ENCODE measurements at regions not wholly inside any gene's neighbourhood (a gene's known extent, or its start where the extent isn't known, plus 50 kb on each side); places are given as distances from the start of the nearest gene placed in this dataset.
"Not testable (repeated sequence)": the region's sequence is repeated elsewhere in the genome, so short reads cannot be mapped to it uniquely, and the experiment has no call there.

GRCh38 chr6:165841153-165841558 lies 178.1 kb upstream of the PDE10A start:
- CTCF ChIA-PET: interaction anchor here (0.7 kb wide), 1 partner anchor 146 kb away, joined by 3 read pairs; no protein-coding TSS in a partner anchor
- intact Hi-C loops (cut with micrococcal nuclease; ENCODE audit: unreplicated experiment): no loop called here
- no peak for ATAC-seq

GRCh38 chr6:165837948-165838745 lies 175.1 kb upstream of the PDE10A start:
- Histone ChIP-seq H3K36me3 (ENCODE audit: control insufficient read depth, insufficient read depth, low read length) (no peaks in the 10 kb centered on the region), H3K9me3 (ENCODE audit: control insufficient read depth, insufficient read depth, low read depth, low read length) (no peaks in the 10 kb centered on the region), H3K27ac (ENCODE audit: low read length) (no peak overlapping the region), H3K27me3 (ENCODE audit: control insufficient read depth, insufficient read depth, low read length) (no peaks in the 10 kb centered on the region), H3K4me1 (ENCODE audit: control insufficient read depth, insufficient read depth, low read length) (peaks cover 5% of the 10 kb centered on the region; the same call in 1 of the 2 replicates), H3K4me3 (ENCODE audit: low read depth in 2 of 2, low read length in 2 of 2) (no peak overlapping the region)
- DNase-seq (ENCODE audit: low read depth, low spot score) (no peak), ATAC-seq (no peak)
- no TSS peak for BruUV-seq (replicated peaks)
- in situ Hi-C loops (cut with HindIII; ENCODE audit: low pct_unique_long_range_greater_than_20kb, low sequenced_read_pairs): no loop called here
- ChIA-PET POLR2A (no interaction called here), CTCF (no interaction called here)
- intact Hi-C loops (cut with micrococcal nuclease; ENCODE audit: unreplicated experiment): no loop called here
- TF ChIP-seq TCF7L2 (IDR thresholded peaks at IDR 0.05; ENCODE audit: low read depth, low read length) (no peak), REST (IDR thresholded peaks at IDR 0.05; ENCODE audit: insufficient read depth in 1 of 2, low read depth in 2 of 2, low read length in 1 of 2) (no peak), CTCF (IDR thresholded peaks at IDR 0.05) (no peak), SIN3A (IDR thresholded peaks at IDR 0.05; ENCODE audit: borderline replicate concordance, insufficient read depth, low read depth, low read length) (no peak), POLR2AphosphoS5 (IDR thresholded peaks at IDR 0.05; ENCODE audit: low read depth, low read length) (no peak)

More at GRCh38 chr6:165841153-165841558, 178.1 kb upstream of the PDE10A start:
- Histone ChIP-seq H3K4me3 (ENCODE audit: low read depth in 2 of 2, low read length in 2 of 2) (no peak overlapping the region), H3K27ac (ENCODE audit: low read length) (no peak overlapping the region), H3K27me3 (ENCODE audit: control insufficient read depth, insufficient read depth, low read length) (no peaks in the 10 kb centered on the region), H3K9me3 (ENCODE audit: control insufficient read depth, insufficient read depth, low read depth, low read length) (no peaks in the 10 kb centered on the region), H3K4me1 (ENCODE audit: control insufficient read depth, insufficient read depth, low read length) (peaks cover 4% of the 10 kb centered on the region; the same call in 1 of the 2 replicates), H3K36me3 (ENCODE audit: control insufficient read depth, insufficient read depth, low read length) (no peaks in the 10 kb centered on the region)
- DNase-seq (ENCODE audit: low read depth, low spot score): no peak
- TF ChIP-seq REST (IDR thresholded peaks at IDR 0.05; ENCODE audit: insufficient read depth in 1 of 2, low read depth in 2 of 2, low read length in 1 of 2) (no peak), SIN3A (IDR thresholded peaks at IDR 0.05; ENCODE audit: borderline replicate concordance, insufficient read depth, low read depth, low read length) (no peak)
- no TSS peak for BruUV-seq (replicated peaks)
- in situ Hi-C loops (cut with HindIII; ENCODE audit: low pct_unique_long_range_greater_than_20kb, low sequenced_read_pairs): no loop called here
- POLR2A ChIA-PET: no interaction called here

GRCh38 chr6:165836648-165837047 lies 173.6 kb upstream of the PDE10A start:
- POLR2A ChIA-PET; in situ Hi-C loops (cut with HindIII; ENCODE audit: low pct_unique_long_range_greater_than_20kb, low sequenced_read_pairs): not testable (repeated sequence)

More at GRCh38 chr6:165836648-165837047, 173.6 kb upstream of the PDE10A start:
- H3K27ac ChIP-seq (ENCODE audit: low read length); BruUV-seq (replicated peaks); H3K9me3 ChIP-seq (ENCODE audit: control insufficient read depth, insufficient read depth, low read depth, low read length); H3K36me3 ChIP-seq (ENCODE audit: control insufficient read depth, insufficient read depth, low read length); ATAC-seq; H3K4me1 ChIP-seq (ENCODE audit: control insufficient read depth, insufficient read depth, low read length); intact Hi-C loops (cut with micrococcal nuclease; ENCODE audit: unreplicated experiment); CTCF ChIA-PET; H3K4me3 ChIP-seq (ENCODE audit: low read depth in 2 of 2, low read length in 2 of 2); H3K27me3 ChIP-seq (ENCODE audit: control insufficient read depth, insufficient read depth, low read length); DNase-seq (ENCODE audit: low read depth, low spot score): not testable (repeated sequence)

All from Panc1 (cell line).